KOPT-K1 (cell line): ENCODE measurements at regions not wholly inside any gene's neighbourhood (a gene's known extent, or its start where the extent isn't known, plus 50 kb on each side); places are given as distances from the start of the nearest gene placed in this dataset.

ENCODE experiments used
- H3K27ac ChIP-seq: fragments of 200-600 bp; sonication (generic); 2 replicates; pipeline ENCODE4 v1.5.1; 2016; ENCODE audit warnings: antibody characterized with exemption, mild to moderate bottlenecking, low read depth, low read length; ENCODE audit not compliant: poor library complexity, severe bottlenecking
- H3K36me3 ChIP-seq: fragments of 200-600 bp; sonication (generic); 2 replicates; pipeline ENCODE4 v1.5.1; 2017; ENCODE audit warnings: antibody characterized with exemption, mild to moderate bottlenecking, low read length, moderate library complexity; ENCODE audit not compliant: insufficient read depth
- H3K9me3 ChIP-seq: fragments of 200-600 bp; sonication (generic); 2 replicates; pipeline ENCODE4 v1.5.1; 2017; ENCODE audit warnings: antibody characterized with exemption, low read length, mild to moderate bottlenecking; ENCODE audit not compliant: insufficient read depth, poor library complexity, severe bottlenecking

- Histone ChIP-seq H3K9me3 (no peaks in the 10 kb centered on the region), H3K27ac (no peak overlapping the region), H3K36me3 (no peaks in the 10 kb centered on the region)
Observed at GRCh38 chr2:8159211-8159965, 522.5 kb upstream of the ID2 start.

DNA sequence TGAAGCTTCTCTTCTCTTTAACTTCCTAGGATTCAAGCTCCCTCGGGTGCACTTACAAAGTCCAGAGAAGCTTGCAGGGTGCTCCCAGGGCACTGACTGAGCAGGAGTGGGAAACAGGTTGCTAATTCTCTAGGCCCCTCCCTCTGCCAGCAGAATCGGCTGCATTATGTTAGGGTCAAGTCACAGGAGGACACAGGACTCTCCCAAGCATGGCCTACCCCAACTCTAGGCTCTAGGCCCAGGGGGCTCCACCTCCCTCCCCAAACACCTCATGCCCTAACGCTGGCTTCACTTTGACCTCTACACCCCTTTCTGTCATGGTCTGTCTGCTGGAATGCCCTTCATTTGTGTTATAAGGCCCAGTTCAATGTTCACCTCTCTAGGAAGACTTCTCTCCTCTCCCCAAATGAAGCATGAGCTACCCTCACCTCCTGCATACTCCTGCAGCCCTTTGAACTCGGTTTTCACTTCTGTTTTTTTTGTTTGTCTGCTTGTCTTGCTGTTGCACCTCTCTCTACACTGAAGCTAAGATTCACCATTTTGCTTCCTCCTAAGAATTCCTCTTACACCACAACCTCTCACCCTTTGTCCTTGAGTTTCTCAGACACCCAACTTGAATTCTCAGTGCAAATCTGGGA is 521.8 kb upstream of the ID2 start:
- H3K9me3 ChIP-seq: no peaks in the 10 kb centered on the region
- no peak overlapping the region for H3K27ac ChIP-seq
- H3K36me3 ChIP-seq: no peaks in the 10 kb centered on the region

GRCh38 chr2:8160959-8161358 is 520.9 kb upstream of the ID2 start:
- Histone ChIP-seq H3K36me3 (no peaks in the 10 kb centered on the region), H3K9me3 (no peaks in the 10 kb centered on the region), H3K27ac (no peak overlapping the region)

DNA sequence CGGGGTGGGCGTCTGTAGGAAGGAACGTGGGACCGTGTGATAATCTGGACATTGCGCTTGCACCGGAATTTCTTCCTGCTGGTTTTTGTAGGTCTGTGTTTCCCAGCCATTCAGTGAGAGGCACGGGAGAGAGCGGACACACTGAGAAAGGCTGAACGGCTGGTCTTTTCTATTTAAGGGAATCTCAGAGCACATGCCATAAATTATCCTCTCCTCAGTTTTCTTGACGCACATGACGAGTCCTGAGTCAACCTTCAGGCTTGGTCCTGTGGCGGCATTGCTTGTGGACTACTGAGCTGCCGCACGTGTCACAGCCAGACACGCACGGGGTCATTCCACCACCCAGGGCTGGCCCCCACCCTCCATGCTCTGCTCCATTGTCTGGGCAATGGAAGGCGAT is 519.3 kb upstream of the ID2 start:
- Histone ChIP-seq H3K9me3 (no peaks in the 10 kb centered on the region), H3K36me3 (no peaks in the 10 kb centered on the region), H3K27ac (no peak overlapping the region)

DNA sequence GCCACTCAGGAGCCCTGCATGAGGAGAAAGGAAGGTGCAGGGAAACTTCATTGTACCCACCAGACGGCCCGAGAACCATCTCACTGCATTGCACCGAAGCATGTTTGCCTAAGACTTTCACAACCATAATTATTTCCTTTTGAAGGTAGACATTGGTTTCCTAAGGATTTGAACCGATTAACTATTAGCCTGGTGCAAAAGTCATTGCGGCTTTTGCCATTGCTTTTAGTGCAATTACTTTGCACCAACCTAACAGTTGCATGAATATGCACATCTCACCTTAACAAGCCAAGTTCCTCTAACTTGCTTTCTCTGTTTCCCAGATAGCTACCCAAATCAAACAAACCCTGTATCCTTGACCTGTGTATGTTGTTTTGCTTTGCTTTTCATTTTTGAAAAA is 516.3 kb upstream of the ID2 start:
- no peaks in the 10 kb centered on the region for H3K9me3 ChIP-seq
- H3K27ac ChIP-seq: no peak overlapping the region
- H3K36me3 ChIP-seq: no peaks in the 10 kb centered on the region

DNA sequence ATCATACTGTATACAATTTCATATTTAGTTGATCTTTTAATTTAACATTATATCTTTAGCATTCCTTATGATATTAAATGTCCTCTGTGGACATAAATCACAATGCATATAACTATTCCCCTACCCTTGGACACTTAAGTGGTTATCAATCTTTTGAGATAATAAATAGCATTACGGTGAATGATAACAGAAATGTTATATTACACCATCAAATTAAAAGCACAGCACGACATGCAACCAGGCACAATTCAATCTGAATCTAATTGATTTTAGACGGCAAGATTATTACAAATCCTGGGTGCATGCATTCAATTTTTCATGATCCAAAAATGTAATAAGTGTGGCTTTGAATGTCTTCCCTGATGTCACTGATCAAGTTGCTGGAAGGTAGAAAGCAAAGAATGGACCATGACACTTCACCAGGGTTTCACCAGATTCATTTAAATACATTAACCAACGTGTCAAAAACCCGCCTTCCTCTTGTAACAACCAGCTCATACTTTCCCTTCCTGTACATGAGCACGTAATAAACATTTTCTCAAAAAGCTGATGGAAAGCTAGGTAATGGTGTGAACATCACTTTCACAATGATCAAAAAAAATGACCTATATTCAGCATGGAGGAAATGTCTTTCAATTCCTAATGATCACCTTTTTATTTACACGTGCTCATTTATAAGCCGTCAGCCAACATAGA is 513.7 kb upstream of the ID2 start:
- H3K27ac ChIP-seq: no peak overlapping the region
- no peaks in the 10 kb centered on the region for H3K36me3 ChIP-seq
- H3K9me3 ChIP-seq: no peaks in the 10 kb centered on the region

GRCh38 chr2:8168876-8169424 is 512.9 kb upstream of the ID2 start:
- no peak overlapping the region for H3K27ac ChIP-seq
- H3K9me3 ChIP-seq: no peaks in the 10 kb centered on the region
- H3K36me3 ChIP-seq: no peaks in the 10 kb centered on the region

- H3K36me3 ChIP-seq: no peaks in the 10 kb centered on the region
- no peak overlapping the region for H3K27ac ChIP-seq
- no peaks in the 10 kb centered on the region for H3K9me3 ChIP-seq
Observed at GRCh38 chr2:8169443-8169842, 512.4 kb upstream of the ID2 start.

- Histone ChIP-seq H3K27ac (no peak overlapping the region), H3K9me3 (peaks cover 5% of the 10 kb centered on the region), H3K36me3 (no peaks in the 10 kb centered on the region)
Observed at GRCh38 chr2:8170552-8171327, 511.1 kb upstream of the ID2 start.

DNA sequence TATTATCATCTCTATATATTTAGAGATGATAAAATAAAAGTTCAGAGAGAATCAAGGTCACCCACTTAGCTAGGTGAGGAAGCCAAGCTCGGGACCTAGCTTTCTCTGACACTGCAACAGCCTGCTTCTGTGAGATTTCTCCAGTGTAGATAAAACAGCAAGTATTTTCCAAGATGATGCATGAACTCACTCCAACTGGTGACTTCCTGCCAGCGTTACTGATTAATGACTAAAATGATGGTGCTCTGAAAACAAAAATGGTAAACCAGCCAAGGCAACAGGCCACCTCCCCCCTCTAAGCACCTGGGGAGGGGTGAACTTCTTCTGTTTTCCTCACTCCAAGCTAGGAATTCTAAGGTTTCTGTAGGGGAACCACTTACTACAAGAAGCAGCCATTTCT is 510.2 kb upstream of the ID2 start:
- Histone ChIP-seq H3K36me3 (no peaks in the 10 kb centered on the region), H3K27ac (no peak overlapping the region), H3K9me3 (peaks cover 5% of the 10 kb centered on the region)

DNA sequence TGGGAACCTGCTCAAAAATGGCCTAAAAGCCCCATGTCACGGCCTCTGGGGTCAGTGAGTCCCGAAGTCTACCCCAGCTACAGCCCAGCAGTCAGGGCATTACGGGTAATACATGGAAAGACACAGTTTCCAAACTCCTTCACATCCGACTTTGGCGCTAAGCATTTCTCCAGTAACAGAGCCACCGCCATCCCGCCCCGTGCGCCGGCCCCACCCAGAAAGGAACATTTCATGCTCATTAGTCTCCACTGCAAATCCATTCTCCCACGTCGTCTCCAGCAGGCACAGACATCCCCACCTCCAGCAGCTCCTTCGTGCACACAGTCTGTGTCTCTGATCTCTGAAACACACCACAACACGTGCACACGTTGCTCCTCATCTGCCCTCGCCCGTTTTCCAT is 509.2 kb upstream of the ID2 start:
- Histone ChIP-seq H3K9me3 (peaks cover 5% of the 10 kb centered on the region), H3K36me3 (no peaks in the 10 kb centered on the region)

DNA sequence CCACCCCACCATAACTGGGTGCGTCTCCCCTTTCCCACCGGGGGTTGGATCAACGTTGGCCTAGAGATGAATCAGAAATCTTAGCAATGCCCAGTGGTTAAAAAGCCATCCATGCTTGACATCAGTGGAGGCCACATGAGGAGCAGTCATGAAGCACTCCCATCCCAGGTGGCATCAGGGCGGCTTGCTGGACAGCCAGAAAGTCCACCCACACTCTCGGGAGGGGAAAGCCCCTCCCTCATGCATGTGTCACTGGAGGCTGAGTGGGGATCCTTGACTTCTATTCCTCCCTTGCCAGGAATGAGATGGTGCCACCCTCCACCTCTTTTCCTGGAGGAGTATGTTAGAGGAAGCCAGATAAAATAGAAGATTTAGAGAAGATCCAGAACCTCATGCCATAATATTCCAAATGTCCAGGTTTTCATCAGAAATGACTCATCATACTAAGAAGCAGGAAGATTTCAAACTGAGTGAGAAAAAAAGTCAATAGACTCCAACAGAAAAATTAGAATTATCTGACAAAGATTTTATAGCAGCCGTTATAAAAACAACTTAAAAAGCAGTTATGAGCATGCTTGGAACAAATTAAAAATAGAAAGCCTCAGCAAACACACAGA is 507.1 kb upstream of the ID2 start:
- no peak overlapping the region for H3K27ac ChIP-seq
- no peaks in the 10 kb centered on the region for H3K36me3 ChIP-seq
- H3K9me3 ChIP-seq: peaks cover 5% of the 10 kb centered on the region

More for the DNA sequence above, 509.2 kb upstream of the ID2 start:
- no peak overlapping the region for H3K27ac ChIP-seq

GRCh38 chr2:8176887-8177286 is 505.0 kb upstream of the ID2 start:
- Histone ChIP-seq H3K9me3 (peaks cover 5% of the 10 kb centered on the region), H3K36me3 (no peaks in the 10 kb centered on the region), H3K27ac (no peak overlapping the region)

DNA sequence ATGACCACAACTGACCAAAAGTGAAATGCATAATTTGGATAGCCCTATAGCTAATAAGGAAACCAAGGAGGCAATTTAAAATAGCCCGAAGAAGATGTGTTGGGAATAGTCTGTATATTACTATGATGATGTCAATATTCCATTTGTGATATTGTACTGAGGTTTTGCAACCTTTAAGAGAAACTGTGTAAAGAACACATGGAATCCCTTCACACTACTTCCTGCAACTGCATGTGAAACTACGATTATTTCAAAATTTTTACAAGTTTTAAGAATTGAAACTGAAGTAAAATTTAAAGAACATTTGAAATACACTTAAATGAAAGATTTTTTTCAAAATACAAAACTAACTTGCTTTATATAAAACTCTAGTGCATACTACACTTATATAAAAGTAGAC is 504.3 kb upstream of the ID2 start:
- Histone ChIP-seq H3K9me3 (peaks cover 5% of the 10 kb centered on the region), H3K36me3 (no peaks in the 10 kb centered on the region), H3K27ac (no peak overlapping the region)
